Body of pancreas (tissue), 4 donors: ENCODE measurements at regions not wholly inside any gene's neighbourhood (a gene's known extent, or its start where the extent isn't known, plus 50 kb on each side); places are given as distances from the start of the nearest gene placed in this dataset.

Experiments used
- ATAC-seq: fragments of 150-250 bp; one replicate; pipeline ENCODE4 v1.9.1; 2016
- DNase-seq, 4 donors: peaks; one replicate each; pipeline ENCODE4 v3.0.0-alpha.2; 2019
- H3K27ac ChIP-seq, 4 donors: fragments of 200-600 bp; sonication (generic); 1 replicate in 3 of 4; 2 replicates in 1 of 4; pipeline versions ENCODE4 v1.5.1 to v1.6.1; 2016 to 2019; ENCODE audit warnings: mild to moderate bottlenecking in 1 of 4, mixed read lengths in 1 of 4, moderate library complexity in 1 of 4
- H3K27me3 ChIP-seq, 2 donors: fragments of 200-600 bp; sonication (generic); one replicate each; pipeline ENCODE4 v1.6.0; 2016; ENCODE audit warnings: mild to moderate bottlenecking in 1 of 2
- H3K36me3 ChIP-seq, 2 donors: fragments of 200-600 bp; sonication (generic); replicated peaks in 1 of 2; 2 replicates each; pipeline ENCODE4 v1.5.1; 2016; ENCODE audit warnings: low read depth in 2 of 2; ENCODE audit not compliant: insufficient read depth in 1 of 2
- H3K4me1 ChIP-seq: fragments of 200-600 bp; sonication (generic); one replicate; pipeline ENCODE4 v1.6.0; 2016
- H3K4me3 ChIP-seq, 2 donors: fragments of 200-600 bp; sonication (generic); 1 replicate in 1 of 2; 2 replicates in 1 of 2; pipeline ENCODE4 v1.5.1; 2016 to 2019
- H3K9me3 ChIP-seq, 3 donors: fragments of 200-600 bp; sonication (generic); 1 replicate in 2 of 3; 2 replicates in 1 of 3; pipeline ENCODE4 v1.5.1; 2016
- CTCF ChIP-seq, 7 experiments: fragments of 450-650 bp in 4 of 7; fragments of 200-600 bp in 3 of 7; sonication (generic) in 3 of 7; IDR thresholded peaks; one replicate each; pipeline ENCODE4 v1.5.1; 2016 to 2019; ENCODE audit warnings: antibody characterized with exemption in 7 of 7
- POLR2A ChIP-seq, 3 donors: fragments of 450-650 bp; IDR thresholded peaks; one replicate each; pipeline ENCODE4 v1.6.1; 2016; ENCODE audit warnings: antibody characterized with exemption in 3 of 3, mild to moderate bottlenecking in 2 of 3
- WGBS, 2 donors: methylation state at CpG; one replicate each; pipeline ENCODE4 v1.1.5; 2017; 5-methylcytosine and 5-hydroxymethylcytosine counted together
- intact Hi-C: fragments of 100-400 bp; cut with DNase I; formaldehyde crosslinking; loops from one replicate; pipeline ENCODE4 v1.15.1; 2023

- H3K27ac ChIP-seq, result no peak overlapping the region
- 63% methylated on average over 4 of the region's 4 CpGs for WGBS, 2 donors
- H3K4me1 ChIP-seq, result no peaks in the 10 kb centered on the region
- ATAC-seq (no peak), DNase-seq (no peak)
- TF ChIP-seq POLR2A (IDR thresholded peaks at IDR 0.05) (no peak), CTCF (IDR thresholded peaks at IDR 0.05) (no peak)
- H3K27me3 ChIP-seq, result no peaks in the 10 kb centered on the region
- no peaks in the 10 kb centered on the region for H3K9me3 ChIP-seq
- H3K36me3 ChIP-seq, result no peaks in the 10 kb centered on the region
- intact Hi-C loops, result no loop called here
- H3K4me3 ChIP-seq, result no peak overlapping the region
Observed at GRCh38 chr1:4164965-4165364, 264.9 kb upstream of the C1orf174 start.

- 56% methylated on average over 16 of the region's 16 CpGs for WGBS, 2 donors
- TF ChIP-seq POLR2A (IDR thresholded peaks at IDR 0.05), result no peak
- no peak for TF ChIP-seq CTCF (IDR thresholded peaks at IDR 0.05)
- Histone ChIP-seq H3K4me3 (no peak overlapping the region), H3K9me3 (no peaks in the 10 kb centered on the region), H3K27ac (no peak overlapping the region), H3K36me3 (no peaks in the 10 kb centered on the region), H3K27me3 (no peaks in the 10 kb centered on the region), H3K4me1 (no peaks in the 10 kb centered on the region)
- DNase-seq, result no peak
- ATAC-seq, result no peak
- intact Hi-C loops, result no loop called here
Observed at GRCh38 chr1:4165686-4166300, 265.7 kb upstream of the C1orf174 start.

GRCh38 chr1:4166713-4167112 is 266.6 kb upstream of the C1orf174 start:
- no peaks in the 10 kb centered on the region for H3K36me3 ChIP-seq
- no peaks in the 10 kb centered on the region for H3K4me1 ChIP-seq
- no peak for ATAC-seq
- no peak overlapping the region for H3K27ac ChIP-seq
- no peaks in the 10 kb centered on the region for H3K27me3 ChIP-seq
- no peaks in the 10 kb centered on the region for H3K9me3 ChIP-seq
- no peak for DNase-seq
- no peak overlapping the region for H3K4me3 ChIP-seq
- WGBS, 2 donors, result 44 to 53% methylated on average over 5 of the region's 5 CpGs
- TF ChIP-seq POLR2A (IDR thresholded peaks at IDR 0.05), result no peak
- TF ChIP-seq CTCF (IDR thresholded peaks at IDR 0.05), result no peak
- intact Hi-C loops, result no loop called here

GRCh38 chr1:4169991-4170390 is 269.9 kb upstream of the C1orf174 start:
- no peak for DNase-seq
- TF ChIP-seq POLR2A (IDR thresholded peaks at IDR 0.05) (no peak), CTCF (IDR thresholded peaks at IDR 0.05) (no peak)
- WGBS, 2 donors, result 59 to 61% methylated on average over 6 of the region's 6 CpGs
- no peaks in the 10 kb centered on the region for H3K36me3 ChIP-seq
- peaks cover 0 to 4% of the 10 kb centered on the region in 2 donors for H3K27me3 ChIP-seq
- H3K27ac ChIP-seq, result no peak overlapping the region
- H3K4me1 ChIP-seq, result no peaks in the 10 kb centered on the region
- no peaks in the 10 kb centered on the region for H3K9me3 ChIP-seq
- intact Hi-C loops, result no loop called here
- no peak for ATAC-seq
- no peak overlapping the region for H3K4me3 ChIP-seq
